Stimulated activated CD8-positive, alpha-beta memory T cell treated with anti-CD3 and anti-CD28 coated beads, Interleukin-12 subunit alpha, Interleukin-12 subunit beta, amount 100 ng/mL, for 4 hours (primary cell): ENCODE measurements at regions not wholly inside any gene's neighbourhood (a gene's known extent, or its start where the extent isn't known, plus 50 kb on each side); places are given as distances from the start of the nearest gene placed in this dataset.

Experiments
- DNase-seq: peaks from one replicate; pipeline ENCODE4 v3.0.0-alpha.2; 2020; ENCODE audit warnings: low read depth

GRCh38 chr17:33404070-33404819 is 111.2 kb upstream of the ASIC2 start:
- DNase-seq, result no peak

GRCh38 chr17:33416131-33416530 is 123.0 kb upstream of the ASIC2 start:
- no peak for DNase-seq

GRCh38 chr17:33421933-33422332 is 128.8 kb upstream of the ASIC2 start:
- no peak for DNase-seq

GRCh38 chr17:33433581-33433980 is 140.5 kb upstream of the ASIC2 start:
- DNase-seq, result no peak

GRCh38 chr17:33434841-33435240 is 141.7 kb upstream of the ASIC2 start:
- no peak for DNase-seq

- DNase-seq, result no peak
Measured at GRCh38 chr17:33435721-33436301, 142.7 kb upstream of the ASIC2 start.

- no peak for DNase-seq
Measured at GRCh38 chr17:33436321-33436720, 143.2 kb upstream of the ASIC2 start.

GRCh38 chr17:33438139-33438538 is 145.0 kb upstream of the ASIC2 start:
- DNase-seq, result no peak

- DNase-seq, result no peak
Measured at GRCh38 chr17:33438578-33438977, 145.5 kb upstream of the ASIC2 start.

GRCh38 chr17:33442320-33442719 is 149.2 kb upstream of the ASIC2 start:
- DNase-seq, result no peak

GRCh38 chr17:33444731-33445130 is 151.6 kb upstream of the ASIC2 start:
- no peak for DNase-seq

- no peak for DNase-seq
Measured at GRCh38 chr17:33447090-33447489, 154.0 kb upstream of the ASIC2 start.

- DNase-seq, result no peak
Measured at GRCh38 chr17:33451221-33451620, 158.1 kb upstream of the ASIC2 start.

- DNase-seq, result no peak
Measured at GRCh38 chr17:33457477-33457876, 164.4 kb upstream of the ASIC2 start.

GRCh38 chr17:33459078-33459940 is 166.2 kb upstream of the ASIC2 start:
- no peak for DNase-seq

GRCh38 chr17:33460781-33461450 is 167.8 kb upstream of the ASIC2 start:
- no peak for DNase-seq

GRCh38 chr17:33463887-33464286 is 170.8 kb upstream of the ASIC2 start:
- no peak for DNase-seq

GRCh38 chr17:33464669-33465280 is 171.7 kb upstream of the ASIC2 start:
- no peak for DNase-seq

GRCh38 chr17:33469421-33469820 is 176.3 kb upstream of the ASIC2 start:
- no peak for DNase-seq

GRCh38 chr17:33469911-33470310 is 176.8 kb upstream of the ASIC2 start:
- DNase-seq, result no peak

GRCh38 chr17:33473061-33473460 is 180.0 kb upstream of the ASIC2 start:
- DNase-seq, result no peak

- no peak for DNase-seq
Measured at GRCh38 chr17:33474789-33475188, 181.7 kb upstream of the ASIC2 start.
